ENCODE measurements at regions not wholly inside any gene's neighbourhood (a gene's known extent, or its start where the extent isn't known, plus 50 kb on each side); places are given as distances from the start of the nearest gene placed in this dataset.
A peak's percentile ranks its signal among the peaks of the same experiment; 100 is the strongest.

- no peak for DNase-seq (ENCODE audit: low read depth in 2 of 2)
- no peaks in the 10 kb centered on the region for H4K20me1 ChIP-seq (ENCODE audit: control insufficient read depth, extremely low read depth, insufficient read depth, low read length)
- no peaks in the 10 kb centered on the region for H3K36me3 ChIP-seq (ENCODE audit: control insufficient read depth, insufficient read depth, low read length)
- H3K79me2 ChIP-seq (ENCODE audit: control insufficient read depth, insufficient read depth, low read length) = no peaks in the 10 kb centered on the region
- H2AFZ ChIP-seq (ENCODE audit: low read length) = no peak overlapping the region
- TF ChIP-seq EZH2 (IDR thresholded peaks at IDR 0.05; ENCODE audit: low read length, missing control alignments) (no peak), CTCF (conservative IDR thresholded peaks at IDR 0.05 in 1 of 2, IDR thresholded peaks at IDR 0.05 in 1 of 2; ENCODE audit: low read depth in 1 of 2, low read length in 2 of 2) (no peak)
- H3K9me3 ChIP-seq (ENCODE audit: control insufficient read depth, insufficient read depth, low read depth, low read length) = no peaks in the 10 kb centered on the region
- H3K4me3 ChIP-seq (replicated peaks in 1 of 4; ENCODE audit: control extremely low read depth in 1 of 4, insufficient read depth in 1 of 4, low read depth in 3 of 4, low read length in 4 of 4) = no peak overlapping the region
- no peaks in the 10 kb centered on the region for H3K27me3 ChIP-seq (ENCODE audit: control insufficient read depth, insufficient read depth, low read length)
- H3K4me2 ChIP-seq (ENCODE audit: extremely low read depth, insufficient read depth, low read length) = no peak overlapping the region
- H3K9ac ChIP-seq (ENCODE audit: insufficient read depth, low read length) = no peak overlapping the region
- no peak overlapping the region for H3K27ac ChIP-seq (ENCODE audit: insufficient read depth, low read length)
- H3K4me1 ChIP-seq (ENCODE audit: control insufficient read depth, extremely low read depth, insufficient read depth, low read length) = no peaks in the 10 kb centered on the region
Measured at GRCh38 chr1:101152633-101153032, 84.2 kb upstream of the S1PR1 start.

GRCh38 chr1:101151286-101151685, 85.5 kb upstream of the S1PR1 start:
- H4K20me1 ChIP-seq (ENCODE audit: control insufficient read depth, extremely low read depth, insufficient read depth, low read length) = no peaks in the 10 kb centered on the region
- H3K9me3 ChIP-seq (ENCODE audit: control insufficient read depth, insufficient read depth, low read depth, low read length) = no peaks in the 10 kb centered on the region
- H2AFZ ChIP-seq (ENCODE audit: low read length) = no peak overlapping the region
- no peaks in the 10 kb centered on the region for H3K4me1 ChIP-seq (ENCODE audit: control insufficient read depth, extremely low read depth, insufficient read depth, low read length)
- H3K36me3 ChIP-seq (ENCODE audit: control insufficient read depth, insufficient read depth, low read length) = no peaks in the 10 kb centered on the region
- no peak overlapping the region for H3K4me2 ChIP-seq (ENCODE audit: extremely low read depth, insufficient read depth, low read length)
- H3K79me2 ChIP-seq (ENCODE audit: control insufficient read depth, insufficient read depth, low read length) = no peaks in the 10 kb centered on the region
- DNase-seq (ENCODE audit: low read depth in 2 of 2) = no peak
- H3K4me3 ChIP-seq (replicated peaks in 1 of 4; ENCODE audit: control extremely low read depth in 1 of 4, insufficient read depth in 1 of 4, low read depth in 3 of 4, low read length in 4 of 4) = no peak overlapping the region
- TF ChIP-seq CTCF (conservative IDR thresholded peaks at IDR 0.05 in 1 of 2, IDR thresholded peaks at IDR 0.05 in 1 of 2; ENCODE audit: low read depth in 1 of 2, low read length in 2 of 2) (no peak), EZH2 (IDR thresholded peaks at IDR 0.05; ENCODE audit: low read length, missing control alignments) (no peak)
- H3K9ac ChIP-seq (ENCODE audit: insufficient read depth, low read length) = no peak overlapping the region
- H3K27me3 ChIP-seq (ENCODE audit: control insufficient read depth, insufficient read depth, low read length) = no peaks in the 10 kb centered on the region
- H3K27ac ChIP-seq (ENCODE audit: insufficient read depth, low read length) = no peak overlapping the region

- Histone ChIP-seq H3K9me3 (ENCODE audit: control insufficient read depth, insufficient read depth, low read depth, low read length) (no peaks in the 10 kb centered on the region), H3K4me3 (replicated peaks in 1 of 4; ENCODE audit: control extremely low read depth in 1 of 4, insufficient read depth in 1 of 4, low read depth in 3 of 4, low read length in 4 of 4) (no peak overlapping the region), H3K4me2 (ENCODE audit: extremely low read depth, insufficient read depth, low read length) (no peak overlapping the region), H4K20me1 (ENCODE audit: control insufficient read depth, extremely low read depth, insufficient read depth, low read length) (no peaks in the 10 kb centered on the region), H3K79me2 (ENCODE audit: control insufficient read depth, insufficient read depth, low read length) (no peaks in the 10 kb centered on the region), H3K27ac (ENCODE audit: insufficient read depth, low read length) (no peak overlapping the region), H3K27me3 (ENCODE audit: control insufficient read depth, insufficient read depth, low read length) (no peaks in the 10 kb centered on the region), H2AFZ (ENCODE audit: low read length) (no peak overlapping the region), H3K4me1 (ENCODE audit: control insufficient read depth, extremely low read depth, insufficient read depth, low read length) (no peaks in the 10 kb centered on the region), H3K9ac (ENCODE audit: insufficient read depth, low read length) (no peak overlapping the region), H3K36me3 (ENCODE audit: control insufficient read depth, insufficient read depth, low read length) (no peaks in the 10 kb centered on the region)
- TF ChIP-seq EZH2 (IDR thresholded peaks at IDR 0.05; ENCODE audit: low read length, missing control alignments) (no peak), CTCF (conservative IDR thresholded peaks at IDR 0.05 in 1 of 2, IDR thresholded peaks at IDR 0.05 in 1 of 2; ENCODE audit: low read depth in 1 of 2, low read length in 2 of 2) (no peak)
- peak in 1 of 2 donors; percentile 43 for DNase-seq (ENCODE audit: low read depth in 2 of 2)
Measured at GRCh38 chr1:101150670-101151069, 86.1 kb upstream of the S1PR1 start.
